Sigmoid colon (tissue), 4 donors: ENCODE measurements at regions not wholly inside any gene's neighbourhood (a gene's known extent, or its start where the extent isn't known, plus 50 kb on each side); places are given as distances from the start of the nearest gene placed in this dataset.

Source experiments
- EP300 ChIP-seq, 4 donors: sonication (generic); formaldehyde crosslinking; IDR thresholded peaks; one replicate each; pipeline ENCODE4 v1.6.1; 2017; ENCODE audit warnings: antibody characterized with exemption in 4 of 4
- POLR2A ChIP-seq, 2 donors: fragments of 450-650 bp; IDR thresholded peaks; one replicate each; pipeline ENCODE4 v1.6.1; 2016; ENCODE audit warnings: antibody characterized with exemption in 2 of 2, mild to moderate bottlenecking in 2 of 2, moderate library complexity in 2 of 2
- POLR2AphosphoS5 ChIP-seq, 4 donors: sonication (generic); formaldehyde crosslinking; IDR thresholded peaks; one replicate each; pipeline ENCODE4 v1.6.1; 2017; ENCODE audit warnings: antibody characterized with exemption in 4 of 4
- TF ChIP-seq, protein P1 (sequence below), 4 experiments: fragments of 450-650 bp in 3 of 4; fragments of 200-600 bp in 1 of 4; IDR thresholded peaks; one replicate each; pipeline ENCODE4 v1.5.1; 2016 to 2019; ENCODE audit warnings: antibody characterized with exemption in 4 of 4, mild to moderate bottlenecking in 3 of 4, moderate library complexity in 2 of 4

DNA sequence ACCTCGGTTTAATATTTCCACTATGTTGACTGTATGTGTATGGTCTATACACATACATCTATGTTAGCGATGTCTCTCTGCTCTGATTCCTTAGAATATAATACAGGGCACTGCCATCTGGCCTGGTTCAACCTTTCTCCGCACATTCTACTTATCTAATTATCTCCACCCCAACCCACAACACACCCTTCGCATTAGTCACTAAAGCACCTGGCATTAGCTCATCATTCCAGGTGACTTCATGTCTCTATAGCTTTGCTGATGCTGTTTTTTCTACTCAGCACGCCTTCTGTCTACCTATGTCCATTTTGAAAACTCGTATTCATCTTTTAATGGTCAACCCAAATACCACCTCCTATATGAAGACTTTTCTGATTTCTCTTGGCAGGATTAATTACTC, 425.2 kb upstream of the RASGEF1B start:
- no peak for TF ChIP-seq POLR2A (IDR thresholded peaks at IDR 0.05)
- TF ChIP-seq, protein P1, sequence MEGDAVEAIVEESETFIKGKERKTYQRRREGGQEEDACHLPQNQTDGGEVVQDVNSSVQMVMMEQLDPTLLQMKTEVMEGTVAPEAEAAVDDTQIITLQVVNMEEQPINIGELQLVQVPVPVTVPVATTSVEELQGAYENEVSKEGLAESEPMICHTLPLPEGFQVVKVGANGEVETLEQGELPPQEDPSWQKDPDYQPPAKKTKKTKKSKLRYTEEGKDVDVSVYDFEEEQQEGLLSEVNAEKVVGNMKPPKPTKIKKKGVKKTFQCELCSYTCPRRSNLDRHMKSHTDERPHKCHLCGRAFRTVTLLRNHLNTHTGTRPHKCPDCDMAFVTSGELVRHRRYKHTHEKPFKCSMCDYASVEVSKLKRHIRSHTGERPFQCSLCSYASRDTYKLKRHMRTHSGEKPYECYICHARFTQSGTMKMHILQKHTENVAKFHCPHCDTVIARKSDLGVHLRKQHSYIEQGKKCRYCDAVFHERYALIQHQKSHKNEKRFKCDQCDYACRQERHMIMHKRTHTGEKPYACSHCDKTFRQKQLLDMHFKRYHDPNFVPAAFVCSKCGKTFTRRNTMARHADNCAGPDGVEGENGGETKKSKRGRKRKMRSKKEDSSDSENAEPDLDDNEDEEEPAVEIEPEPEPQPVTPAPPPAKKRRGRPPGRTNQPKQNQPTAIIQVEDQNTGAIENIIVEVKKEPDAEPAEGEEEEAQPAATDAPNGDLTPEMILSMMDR (IDR thresholded peaks at IDR 0.05): no peak
- no peak for TF ChIP-seq POLR2AphosphoS5 (IDR thresholded peaks at IDR 0.05)
- no peak for TF ChIP-seq EP300 (IDR thresholded peaks at IDR 0.05)
